NCI-H510A treated with DMSO at 0.1 percent for 48 hours (cell line): ENCODE measurements at regions not wholly inside any gene's neighbourhood (a gene's known extent, or its start where the extent isn't known, plus 50 kb on each side); places are given as distances from the start of the nearest gene placed in this dataset.
"Not testable (repeated sequence)": the region's sequence is repeated elsewhere in the genome, so short reads cannot be mapped to it uniquely, and the experiment has no call there.

Experiments
- DNase-seq: peaks from one replicate; lab custom pipeline; 2025; lab: John Stamatoyannopoulos, UW

DNA sequence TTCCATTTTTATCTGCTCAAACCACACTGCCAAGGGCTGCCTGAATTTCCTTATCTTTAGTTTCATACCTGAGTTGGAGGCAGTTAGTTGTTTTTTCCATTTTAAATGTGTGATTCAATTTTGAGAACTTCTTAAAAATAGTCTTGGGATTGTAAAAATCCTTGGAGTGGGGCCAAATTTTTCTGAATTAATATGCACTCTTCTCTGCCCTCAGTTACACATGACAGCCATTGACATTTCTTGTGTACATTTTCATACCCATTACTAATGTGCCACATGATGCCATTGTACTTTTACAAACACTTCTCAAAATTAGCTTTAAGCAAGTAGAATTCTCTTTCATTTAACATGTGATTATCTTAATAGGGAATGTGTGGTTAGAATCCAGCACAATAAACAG is 141.7 kb downstream of the C3orf38 start:
- DNase-seq: no peak

DNA sequence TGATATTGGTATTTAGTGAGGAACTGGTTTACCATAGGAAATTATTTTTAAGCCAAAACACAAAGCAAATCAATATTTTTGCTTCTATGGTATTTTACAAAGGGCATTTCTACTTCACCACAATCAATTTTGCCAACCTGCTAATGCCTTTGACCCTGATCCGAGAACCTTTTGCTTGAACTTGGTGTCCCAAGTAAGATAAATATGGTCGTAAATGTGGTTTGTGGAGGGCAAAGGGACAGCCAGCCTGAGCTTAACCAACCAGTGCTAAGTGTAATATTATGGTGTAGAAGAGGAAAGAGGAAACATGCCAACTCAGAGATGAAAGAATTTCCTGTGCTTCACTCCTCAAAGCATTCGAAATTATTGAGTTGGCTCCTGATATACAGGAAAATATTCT is 148.4 kb downstream of the C3orf38 start:
- no peak for DNase-seq

DNA sequence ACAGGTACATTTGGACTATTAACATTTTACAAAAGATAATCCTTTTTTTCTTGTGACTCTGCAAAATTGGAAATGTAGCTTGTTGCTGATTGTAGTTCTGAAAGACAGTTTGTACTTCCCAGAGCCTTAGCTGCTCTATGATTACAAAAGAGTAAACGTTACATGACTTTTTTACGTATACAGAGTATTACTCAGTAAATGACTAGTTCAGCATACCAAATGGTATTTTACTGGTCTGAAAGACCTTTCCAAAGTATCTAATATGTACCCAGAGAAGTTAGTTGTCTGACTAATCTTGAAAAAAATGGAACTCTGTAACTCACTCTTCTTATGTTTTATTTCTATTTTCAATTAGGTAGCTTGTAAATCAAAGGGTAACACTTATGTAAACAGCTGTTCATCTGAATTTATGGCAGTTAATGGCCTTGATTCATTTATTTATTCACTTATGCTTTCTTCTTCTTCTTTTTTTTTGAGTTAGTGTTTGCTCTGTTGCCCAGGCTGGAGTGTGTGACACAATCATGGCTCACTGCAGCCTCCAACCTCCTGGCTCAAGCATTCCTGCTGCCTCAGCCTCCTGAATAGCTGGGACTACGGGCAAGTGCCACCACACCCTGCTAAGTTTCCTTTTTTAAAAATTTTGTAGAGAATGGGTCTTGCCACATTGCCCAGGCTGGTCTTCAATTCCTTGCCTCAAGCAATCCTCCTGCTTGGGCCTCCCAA is 151.7 kb downstream of the C3orf38 start:
- no peak for DNase-seq

DNA sequence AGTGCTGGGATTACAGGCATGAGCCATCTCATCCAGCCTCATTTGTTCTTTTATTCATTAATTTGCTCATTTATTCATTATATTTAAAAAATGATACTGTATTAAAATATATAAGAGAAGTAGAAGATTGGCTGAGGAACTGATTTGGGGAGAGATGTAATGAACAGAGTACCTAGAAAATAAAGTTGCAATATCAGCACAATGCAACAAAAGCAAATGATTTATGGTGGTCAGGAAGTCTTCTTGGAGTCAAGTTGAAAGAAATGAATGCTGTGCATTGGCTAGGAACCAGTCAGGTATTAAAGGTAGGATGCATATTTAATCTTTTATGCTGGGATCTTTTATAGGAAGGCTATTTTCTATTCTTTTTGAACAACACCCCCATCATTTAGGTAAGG is 152.2 kb downstream of the C3orf38 start:
- DNase-seq: no peak

DNA sequence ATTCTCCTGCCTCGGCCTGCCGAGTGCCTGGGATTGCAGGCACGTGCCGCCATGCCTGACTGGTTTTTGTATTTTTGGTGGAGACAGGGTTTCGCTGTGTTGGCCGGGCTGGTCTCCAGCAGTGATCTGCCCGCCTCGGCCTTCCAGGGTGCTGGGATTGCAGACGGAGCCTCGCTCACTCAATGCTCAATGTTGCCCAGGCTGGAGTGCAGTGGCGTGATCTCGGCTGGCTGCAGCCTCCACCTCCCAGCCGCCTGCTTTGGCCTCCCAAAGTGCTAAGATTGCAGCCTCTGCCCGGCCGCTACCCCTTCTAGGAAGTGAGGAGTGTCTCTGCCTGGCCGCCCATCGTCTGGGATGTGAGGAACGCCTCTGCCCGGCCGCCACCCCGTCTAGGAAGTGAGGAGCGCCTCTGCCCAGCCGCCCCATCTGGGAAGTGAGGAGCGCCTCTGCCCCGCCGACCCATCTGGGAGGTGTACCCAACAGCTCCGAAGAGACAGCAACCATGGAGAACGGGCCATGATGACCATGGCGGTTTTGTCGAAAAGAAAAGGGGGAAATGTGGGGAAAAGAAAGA is 153.7 kb downstream of the C3orf38 start:
- not testable (repeated sequence) for DNase-seq

DNA sequence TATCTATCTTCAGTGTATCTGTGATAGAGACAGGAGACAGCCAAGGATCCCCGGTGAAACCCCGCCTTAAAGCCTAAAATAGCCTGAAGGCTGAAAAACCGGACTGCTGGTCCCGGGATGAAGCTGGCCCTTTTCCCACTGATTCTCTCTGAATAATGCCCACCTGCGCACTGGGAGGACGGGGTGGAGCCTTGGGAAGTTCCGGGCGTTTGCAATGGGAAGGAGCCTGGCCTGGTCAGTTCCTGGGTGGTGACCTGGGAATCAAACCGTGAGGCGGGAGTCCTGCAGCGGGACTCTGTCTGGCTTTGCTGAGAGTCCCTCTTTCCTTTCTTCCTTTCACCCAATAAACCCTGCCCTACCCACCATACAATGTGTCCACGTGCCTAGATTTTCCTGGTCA is 157.9 kb downstream of the C3orf38 start:
- DNase-seq: no peak

DNA sequence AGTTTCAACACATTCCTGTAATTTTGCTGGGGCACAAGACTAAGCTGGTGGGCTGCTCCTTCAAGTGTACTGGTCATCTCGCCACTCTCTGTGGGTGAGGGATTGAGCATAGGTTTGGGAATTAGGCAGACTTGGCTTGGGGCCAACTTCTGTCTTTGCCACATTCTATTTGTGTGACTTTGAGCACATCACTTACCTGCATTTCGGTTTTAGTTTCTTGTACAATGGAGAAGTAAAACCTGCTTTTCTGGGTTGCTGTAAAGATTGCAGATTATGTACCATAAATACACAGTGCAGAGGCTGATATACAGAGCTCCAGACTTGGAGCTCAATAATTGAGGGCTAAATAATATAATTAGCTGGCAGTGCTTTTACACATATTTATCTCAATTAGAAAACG is 162.1 kb downstream of the C3orf38 start:
- DNase-seq: no peak

- DNase-seq: no peak
Measured at GRCh38 chr3:88312256-88312655, 162.5 kb downstream of the C3orf38 start.

GRCh38 chr3:88318067-88318466 is 168.3 kb downstream of the C3orf38 start:
- no peak for DNase-seq

DNA sequence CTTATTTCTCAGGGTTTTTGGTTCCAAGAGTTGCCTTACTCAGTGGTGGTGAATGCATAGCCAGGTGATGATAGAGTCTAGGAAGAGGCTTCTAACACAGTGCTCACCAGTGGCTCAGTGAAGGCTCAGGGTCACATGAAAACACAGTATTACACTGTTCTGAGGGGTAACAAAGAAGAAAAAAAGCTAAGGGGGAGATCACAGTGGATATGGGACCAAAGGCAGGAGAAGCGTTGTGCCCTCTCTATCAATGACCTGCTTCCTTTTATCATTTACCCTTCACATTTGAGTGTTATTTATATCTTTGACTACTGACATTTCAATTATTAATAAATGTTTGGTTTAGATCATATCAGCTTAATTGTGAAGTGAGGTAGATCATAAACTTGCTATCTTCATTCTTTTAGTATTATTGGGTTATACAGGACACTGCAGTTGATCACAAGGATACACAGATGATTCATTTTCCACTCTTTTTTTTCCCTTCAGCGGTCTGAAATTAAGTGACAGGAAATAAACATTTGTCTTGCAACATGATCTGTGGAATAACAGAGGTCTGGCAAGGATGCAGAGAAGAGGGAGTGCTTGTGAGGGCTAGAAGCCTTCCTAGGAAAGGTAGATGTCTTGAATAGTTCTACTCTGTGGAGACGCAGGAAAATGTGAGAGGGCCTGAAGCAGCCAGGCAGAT is 171.7 kb downstream of the C3orf38 start:
- DNase-seq: no peak

GRCh38 chr3:88324788-88325187 is 175.0 kb downstream of the C3orf38 start:
- DNase-seq: no peak

DNA sequence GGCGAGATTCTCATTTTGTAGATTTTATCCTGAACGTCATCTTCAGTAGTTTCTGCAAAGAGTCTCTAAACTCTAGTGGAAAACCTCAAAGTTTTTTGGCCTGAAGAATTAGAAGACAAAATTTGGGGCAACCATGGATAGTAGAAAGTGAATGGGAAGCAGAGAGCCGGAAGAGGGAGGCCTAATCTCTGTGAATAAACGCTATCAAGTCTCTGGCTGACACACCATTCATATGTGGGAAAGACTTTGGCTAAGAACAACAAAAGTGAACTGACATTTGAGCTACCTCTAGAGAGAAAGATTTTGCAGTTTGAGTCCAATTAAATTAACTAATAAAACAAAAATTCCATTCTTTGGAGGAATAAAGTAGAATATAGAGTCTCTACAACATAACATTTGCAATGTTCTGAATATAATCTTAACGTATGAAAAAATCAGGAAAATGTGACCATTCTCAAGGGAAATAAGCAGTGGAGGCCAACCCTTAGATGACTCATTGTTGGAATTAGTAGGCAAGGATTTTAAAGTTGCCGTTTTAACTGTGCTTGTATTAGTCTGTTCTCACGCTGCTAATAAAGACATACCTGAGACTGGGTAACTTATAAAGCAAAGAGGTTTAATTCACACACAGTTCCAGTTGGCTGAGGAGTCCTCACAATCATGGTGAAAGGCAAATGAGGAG is 184.6 kb downstream of the C3orf38 start:
- DNase-seq: no peak

DNA sequence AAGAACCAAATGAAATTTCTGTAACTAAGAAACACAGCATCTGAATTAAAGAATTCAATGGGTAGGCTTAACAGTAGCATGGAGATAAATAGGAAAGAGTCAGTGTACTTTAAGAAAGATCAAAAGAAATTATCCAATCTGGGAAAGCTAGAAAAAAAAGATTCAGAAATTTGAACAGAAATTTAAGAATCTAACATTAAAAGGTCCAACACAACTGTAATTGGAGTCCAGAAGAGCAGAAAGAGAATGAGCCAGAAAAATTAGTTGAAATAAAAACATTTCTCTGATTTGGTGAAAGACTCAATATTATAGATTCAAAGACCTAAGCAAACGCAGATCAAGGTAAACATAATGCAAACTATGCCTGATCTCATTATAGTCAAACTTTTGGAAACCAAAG is 187.1 kb downstream of the C3orf38 start:
- no peak for DNase-seq

- DNase-seq: no peak
Measured at GRCh38 chr3:88343264-88343663, 193.5 kb downstream of the C3orf38 start.

DNA sequence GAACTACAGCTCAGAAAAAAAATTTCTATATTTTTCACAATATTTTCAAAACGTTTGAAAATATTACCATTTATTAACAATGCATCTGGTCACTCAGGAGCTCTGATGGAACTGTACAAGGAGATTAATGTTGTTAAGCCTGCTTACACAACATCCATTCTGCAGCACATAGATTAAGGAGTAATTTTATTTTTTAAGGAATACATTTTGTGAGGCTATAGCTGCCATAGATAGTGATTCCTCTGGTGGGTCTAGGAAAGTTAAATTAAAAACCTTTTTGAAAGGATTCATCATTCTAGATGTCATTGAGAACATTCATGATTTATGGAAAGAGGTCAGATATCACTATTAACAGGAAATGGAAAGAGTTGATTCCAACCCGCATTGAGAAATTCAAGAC is 196.9 kb downstream of the C3orf38 start:
- DNase-seq: no peak

DNA sequence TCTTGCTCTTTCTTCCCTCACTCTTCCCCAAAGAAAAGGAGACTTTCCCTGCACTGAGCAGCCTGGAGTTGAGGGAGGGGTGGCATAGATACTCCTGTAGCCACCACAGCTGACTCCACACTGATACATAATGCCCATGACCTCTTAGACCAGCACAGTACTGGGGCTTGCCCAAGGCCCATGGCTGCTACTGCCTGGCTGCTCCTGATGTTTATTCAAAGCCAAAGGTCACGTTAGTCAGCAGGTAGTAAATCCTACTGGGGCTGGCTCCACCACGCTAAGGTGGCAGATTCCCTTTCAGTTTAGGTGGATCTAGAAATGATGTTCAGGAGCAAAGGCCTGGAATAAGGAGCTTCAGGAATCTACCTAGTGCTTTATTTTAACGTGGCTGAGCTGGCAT is 212.7 kb downstream of the C3orf38 start:
- no peak for DNase-seq

DNA sequence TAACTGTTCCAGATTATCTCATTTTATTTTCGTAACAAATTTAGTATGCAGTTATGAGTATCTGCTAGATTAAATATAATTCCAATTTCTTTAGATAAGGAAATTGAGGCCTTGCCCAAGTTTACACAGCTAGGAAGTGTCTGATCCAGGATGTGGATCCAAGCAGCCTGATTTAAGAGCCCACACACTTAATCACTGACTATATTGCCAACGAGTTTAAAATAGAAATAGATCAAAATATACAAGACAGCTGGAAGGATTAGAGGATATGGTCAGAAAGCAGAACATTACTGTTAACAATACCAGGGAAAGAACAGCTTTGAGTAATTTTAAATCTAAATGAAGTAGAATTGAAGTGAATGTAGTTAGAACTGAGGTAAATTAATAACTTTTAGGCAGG is 215.2 kb downstream of the C3orf38 start:
- DNase-seq: no peak

DNA sequence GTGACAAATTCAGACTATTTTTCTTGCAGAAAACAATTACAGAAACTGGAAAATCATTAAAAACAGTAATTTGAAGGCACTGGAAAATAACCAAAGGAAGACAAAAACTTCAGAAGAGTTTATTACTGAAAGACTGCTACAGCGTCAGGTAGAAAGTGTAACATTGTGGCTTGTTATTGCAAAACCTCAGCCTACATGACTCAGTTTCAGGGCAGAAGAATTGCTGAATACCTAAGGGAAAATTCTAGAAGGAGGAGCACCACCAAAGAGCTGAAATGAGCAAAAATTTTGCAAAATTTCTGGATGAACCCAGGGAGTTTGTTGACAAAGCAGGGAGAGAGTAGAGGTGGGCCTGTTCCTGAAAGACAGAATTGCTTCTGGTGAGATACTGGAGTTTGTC is 219.6 kb downstream of the C3orf38 start:
- DNase-seq: no peak

GRCh38 chr3:88369767-88370166 is 220.0 kb downstream of the C3orf38 start:
- no peak for DNase-seq

DNA sequence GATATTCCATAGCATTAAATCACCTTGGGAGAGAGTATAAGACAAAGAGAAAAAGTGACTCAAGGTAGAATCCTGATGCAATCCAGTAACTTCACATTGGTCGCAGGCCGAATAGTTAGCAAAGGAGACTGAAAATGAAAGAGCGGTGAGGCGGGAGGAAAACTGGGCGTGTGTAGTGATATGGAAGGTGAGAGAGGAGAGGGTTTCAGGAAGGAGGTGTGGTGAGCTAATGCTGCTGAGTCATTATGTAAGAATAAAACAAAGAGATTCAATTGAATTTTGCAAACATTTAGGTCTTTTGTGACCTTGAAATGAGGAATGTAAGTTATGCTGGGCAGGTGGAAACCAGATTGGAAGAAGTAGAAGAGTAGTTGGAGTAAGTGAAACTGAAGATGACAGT is 235.3 kb downstream of the C3orf38 start:
- no peak for DNase-seq

DNA sequence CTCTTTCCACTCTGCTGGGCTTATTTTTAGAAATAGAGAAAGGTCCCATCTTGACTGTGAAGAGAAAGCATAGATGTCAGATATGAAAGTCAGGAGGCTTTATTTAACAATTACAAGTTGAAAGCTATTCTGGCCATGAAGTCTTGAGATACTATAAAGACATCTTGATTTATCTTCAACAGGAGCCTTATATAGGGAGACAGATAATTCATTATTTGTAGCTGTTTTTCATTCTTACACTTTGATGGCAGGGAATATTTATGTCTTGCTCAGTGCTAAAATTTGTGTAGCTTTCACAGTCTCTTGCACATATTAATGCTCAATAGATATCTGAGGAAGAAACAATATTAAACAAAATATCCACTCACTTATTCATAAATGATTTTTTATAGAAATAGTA is 248.8 kb downstream of the C3orf38 start:
- DNase-seq: no peak

GRCh38 chr3:88403319-88403718 is 253.6 kb downstream of the C3orf38 start:
- DNase-seq: no peak

GRCh38 chr3:88408097-88408496 is 258.3 kb downstream of the C3orf38 start:
- no peak for DNase-seq
